ENCODE measurements at regions not wholly inside any gene's neighbourhood (a gene's known extent, or its start where the extent isn't known, plus 50 kb on each side); places are given as distances from the start of the nearest gene placed in this dataset.

- Histone ChIP-seq H3K27ac (peak overlapping the region in 1 of 4 donors; percentile 14), H3K9me3 (no peaks in the 10 kb centered on the region), H3K4me1 (peaks cover 0 to 45% (median 4%) of the 10 kb centered on the region in 3 donors), H3K36me3 (no peaks in the 10 kb centered on the region), H3K4me3 (no peak overlapping the region), H3K27me3 (no peaks in the 10 kb centered on the region)
- DNase-seq: no peak
- WGBS, 2 donors: 37 to 57% methylated on average over 3 of the region's 3 CpGs
- TF ChIP-seq CTCF (IDR thresholded peaks at IDR 0.05): no peak
- no peak for TF ChIP-seq POLR2A (IDR thresholded peaks at IDR 0.05)
- intact Hi-C loops (cut with DNase I): no loop called here
Observed at GRCh38 chr11:121755906-121756305, 303.1 kb upstream of the SORL1-AS1 start.

- H3K9me3 ChIP-seq: no peaks in the 10 kb centered on the region
- 63 to 84% methylated on average over 2 of the region's 2 CpGs for WGBS, 2 donors
- intact Hi-C loops (cut with DNase I): no loop called here
- H3K4me1 ChIP-seq: peaks cover 0 to 45% (median 4%) of the 10 kb centered on the region in 3 donors
- no peak for TF ChIP-seq CTCF (IDR thresholded peaks at IDR 0.05)
- TF ChIP-seq POLR2A (IDR thresholded peaks at IDR 0.05): no peak
- H3K4me3 ChIP-seq: no peak overlapping the region
- peak overlapping the region in 1 of 4 donors; percentile 18 for H3K27ac ChIP-seq
- H3K27me3 ChIP-seq: no peaks in the 10 kb centered on the region
- H3K36me3 ChIP-seq: no peaks in the 10 kb centered on the region
- DNase-seq: no peak
Observed at GRCh38 chr11:121755191-121755590, 302.4 kb upstream of the SORL1-AS1 start.

- no peaks in the 10 kb centered on the region for H3K27me3 ChIP-seq
- H3K36me3 ChIP-seq: no peaks in the 10 kb centered on the region
- intact Hi-C loops (cut with DNase I): no loop called here
- peaks cover 0 to 45% (median 4%) of the 10 kb centered on the region in 3 donors for H3K4me1 ChIP-seq
- peak overlapping the region in 1 of 4 donors; percentile 18 for H3K27ac ChIP-seq
- TF ChIP-seq CTCF (IDR thresholded peaks at IDR 0.05): no peak
- no peak for TF ChIP-seq POLR2A (IDR thresholded peaks at IDR 0.05)
- no peak for DNase-seq
- WGBS, 2 donors: 13 to 63% methylated on average over 2 of the region's 2 CpGs
- no peak overlapping the region for H3K4me3 ChIP-seq
- no peaks in the 10 kb centered on the region for H3K9me3 ChIP-seq
Observed at GRCh38 chr11:121754598-121754997, 301.8 kb upstream of the SORL1-AS1 start.

GRCh38 chr11:121749691-121750090 is 296.9 kb upstream of the SORL1-AS1 start:
- H3K9me3 ChIP-seq: no peaks in the 10 kb centered on the region
- H3K27ac ChIP-seq: no peak overlapping the region
- H3K36me3 ChIP-seq: no peaks in the 10 kb centered on the region
- peaks cover 0 to 8% (median 0%) of the 10 kb centered on the region in 3 donors for H3K4me1 ChIP-seq
- H3K4me3 ChIP-seq: no peak overlapping the region
- WGBS, 2 donors: 51 to 78% methylated on average over 3 of the region's 3 CpGs
- H3K27me3 ChIP-seq: no peaks in the 10 kb centered on the region
- intact Hi-C loops (cut with DNase I): no loop called here
- no peak for DNase-seq
- TF ChIP-seq CTCF (IDR thresholded peaks at IDR 0.05) (no peak), POLR2A (IDR thresholded peaks at IDR 0.05) (no peak)

- no peak overlapping the region for H3K4me3 ChIP-seq
- 86 to 89% methylated on average over 1 of the region's 1 CpG for WGBS, 2 donors
- H3K4me1 ChIP-seq: no peaks in the 10 kb centered on the region
- DNase-seq: no peak
- TF ChIP-seq POLR2A (IDR thresholded peaks at IDR 0.05): no peak
- TF ChIP-seq CTCF (IDR thresholded peaks at IDR 0.05): no peak
- H3K27ac ChIP-seq: no peak overlapping the region
- H3K27me3 ChIP-seq: no peaks in the 10 kb centered on the region
- no peaks in the 10 kb centered on the region for H3K9me3 ChIP-seq
- H3K36me3 ChIP-seq: no peaks in the 10 kb centered on the region
- intact Hi-C loops (cut with DNase I): no loop called here
Observed at GRCh38 chr11:121748068-121748467, 295.3 kb upstream of the SORL1-AS1 start.
